GM18861 (cell line): ENCODE measurements at regions not wholly inside any gene's neighbourhood (a gene's known extent, or its start where the extent isn't known, plus 50 kb on each side); places are given as distances from the start of the nearest gene placed in this dataset.

Experiments used
- ATAC-seq: cut with Tn5 transposase; IDR thresholded peaks from one replicate; pipeline ENCODE4 v1.9.1; 2021; ENCODE audit not compliant: unreplicated experiment

DNA sequence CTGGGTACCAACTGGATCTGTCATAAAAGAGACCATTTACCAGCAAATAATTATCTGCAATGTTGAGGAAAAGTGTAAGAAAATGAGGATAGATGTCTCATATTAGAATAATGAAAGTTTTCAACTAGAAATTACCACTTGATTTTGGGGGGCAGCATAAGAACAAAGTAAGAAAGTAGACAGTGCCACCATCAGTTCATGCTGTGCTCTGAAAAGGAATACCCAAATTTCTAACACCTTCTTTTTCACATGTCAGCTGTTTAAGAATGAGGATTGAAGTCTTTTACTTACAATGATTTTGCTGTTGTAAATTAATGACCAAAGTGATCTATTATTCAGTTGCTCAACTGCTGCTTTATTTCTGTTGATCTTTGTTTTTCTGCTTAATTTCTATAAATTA, 578.3 kb downstream of the ETV1 start:
- ATAC-seq = no peak

DNA sequence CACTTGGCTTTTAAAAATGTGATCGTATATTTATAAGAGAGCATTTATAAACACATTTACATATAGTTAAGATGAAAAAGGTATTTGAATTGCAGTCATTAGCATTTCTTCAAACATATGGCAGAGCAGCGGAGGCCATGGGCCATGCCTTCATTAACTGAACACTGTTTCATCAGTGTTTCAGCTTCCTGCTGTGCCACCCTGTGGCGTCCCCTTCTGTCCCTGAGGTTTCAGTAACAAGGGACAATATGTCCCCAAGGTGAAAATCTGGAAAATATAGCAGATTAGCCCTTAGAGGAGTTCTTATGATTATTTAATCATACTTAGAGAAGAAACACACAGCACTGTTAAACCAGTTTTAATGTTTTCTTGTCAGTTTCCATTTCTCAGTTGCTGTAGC, 577.8 kb downstream of the ETV1 start:
- ATAC-seq = no peak

DNA sequence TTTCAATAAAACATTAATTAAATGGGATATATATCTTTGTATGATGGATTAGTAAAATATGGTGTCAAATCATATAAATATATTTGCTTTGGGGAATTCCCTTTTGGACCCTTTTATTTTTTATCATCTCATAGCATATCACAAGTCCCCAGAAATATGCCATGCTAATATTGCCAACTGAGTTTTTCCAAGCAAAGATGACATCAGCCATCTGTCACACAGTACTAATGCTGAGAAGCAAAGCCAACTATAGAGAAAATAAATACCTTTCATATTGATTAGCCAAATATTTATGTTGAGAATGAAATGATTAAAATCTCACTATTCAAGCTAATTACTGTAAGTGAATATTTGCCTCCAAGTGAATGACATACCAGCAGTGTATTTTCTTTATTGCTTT, 575.3 kb downstream of the ETV1 start:
- ATAC-seq = no peak

DNA sequence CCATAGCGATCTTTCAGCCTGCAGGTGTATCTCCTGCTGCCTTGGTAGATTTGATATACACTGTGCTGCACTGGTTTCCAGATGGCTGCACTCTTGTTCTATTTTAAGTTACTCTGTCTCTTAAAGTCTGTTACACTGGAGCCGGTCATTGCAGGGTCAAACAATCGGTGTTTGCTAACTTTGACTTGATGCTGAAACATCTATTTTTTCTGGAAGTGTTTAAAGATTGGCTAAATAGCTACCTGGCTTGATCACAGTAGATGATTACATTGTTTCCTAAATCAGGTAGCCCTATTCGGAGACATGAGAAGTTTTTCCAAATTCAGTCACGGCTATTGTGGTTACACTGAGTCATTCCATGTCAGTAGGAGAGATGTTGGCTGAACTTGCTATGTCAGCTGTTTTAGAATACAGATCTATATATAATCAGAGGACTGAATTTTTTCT, 574.8 kb downstream of the ETV1 start:
- no peak for ATAC-seq

DNA sequence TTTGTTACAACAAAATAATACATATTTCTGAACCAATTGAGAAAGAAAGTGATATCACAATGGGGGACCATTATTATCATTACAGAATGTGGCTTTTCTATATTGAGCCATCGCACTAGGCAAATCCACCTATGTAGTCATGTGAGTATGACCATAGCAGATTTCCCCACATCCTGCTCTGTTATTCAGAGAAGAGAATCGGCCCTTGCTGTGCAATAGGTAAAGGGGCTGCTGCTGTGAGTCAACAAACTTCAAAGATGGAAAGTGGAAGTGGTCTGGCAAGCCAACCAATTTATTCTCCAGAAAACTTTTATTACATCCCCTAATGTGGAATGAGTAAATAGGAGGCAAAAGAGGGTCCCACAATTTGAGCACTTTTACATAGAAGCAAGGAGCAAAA, 573.4 kb downstream of the ETV1 start:
- no peak for ATAC-seq

DNA sequence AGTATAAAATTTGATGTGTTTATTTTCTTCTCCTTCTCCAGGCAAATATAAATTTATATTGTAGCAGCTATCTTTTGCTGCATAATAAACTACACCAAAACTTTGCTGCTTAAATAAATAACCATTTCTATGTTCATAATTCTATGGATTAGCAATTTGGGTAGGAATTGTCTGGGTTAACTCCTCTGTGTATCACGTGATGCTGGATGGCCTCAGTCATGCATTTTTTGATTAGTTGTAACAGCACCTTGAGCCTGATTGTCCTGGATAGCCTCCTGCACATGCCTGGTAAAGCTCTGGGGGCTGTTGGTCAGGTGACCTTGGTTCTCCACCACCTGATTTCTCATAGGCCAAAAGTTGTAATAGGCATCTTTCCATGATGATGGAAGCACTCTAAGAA, 572.9 kb downstream of the ETV1 start:
- ATAC-seq = no peak

DNA sequence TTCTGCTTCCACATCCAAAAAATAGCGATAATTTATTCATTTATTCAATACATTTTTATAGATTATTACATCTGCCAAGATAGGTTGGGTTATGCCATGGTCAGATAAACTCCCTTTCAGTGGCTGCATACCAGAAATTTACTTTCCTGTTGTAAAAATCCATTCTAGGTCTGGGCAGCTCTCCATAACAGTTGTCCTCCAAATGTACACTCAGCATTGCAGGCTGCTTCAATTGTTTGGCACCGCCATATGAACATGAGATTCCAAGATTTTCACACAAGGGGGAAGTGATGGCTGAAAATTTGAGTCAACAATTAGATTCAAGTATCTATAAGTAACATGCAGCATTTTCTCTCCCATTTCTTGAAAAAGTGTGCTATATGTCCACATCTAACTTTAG, 568.7 kb downstream of the ETV1 start:
- ATAC-seq = no peak

DNA sequence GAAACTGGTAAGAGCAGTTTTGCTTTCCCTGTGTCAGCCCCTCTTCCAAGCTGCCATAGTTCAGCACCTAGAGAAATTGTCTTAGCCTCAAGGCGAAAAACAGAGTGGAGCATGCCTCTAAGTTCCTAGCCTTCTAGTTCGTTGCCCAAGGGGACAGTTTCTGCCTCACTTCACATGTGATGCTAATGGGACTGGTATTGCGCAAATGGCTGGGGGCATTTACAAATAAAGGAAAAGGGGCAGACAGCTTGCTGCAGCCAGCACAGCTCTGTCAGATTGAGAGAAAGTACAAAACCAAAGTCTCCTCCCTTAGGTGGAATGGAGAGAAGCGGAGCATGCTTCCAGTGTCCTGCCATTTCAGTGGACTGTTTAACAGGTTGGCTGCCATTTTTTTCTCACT, 567.7 kb downstream of the ETV1 start:
- ATAC-seq = no peak

DNA sequence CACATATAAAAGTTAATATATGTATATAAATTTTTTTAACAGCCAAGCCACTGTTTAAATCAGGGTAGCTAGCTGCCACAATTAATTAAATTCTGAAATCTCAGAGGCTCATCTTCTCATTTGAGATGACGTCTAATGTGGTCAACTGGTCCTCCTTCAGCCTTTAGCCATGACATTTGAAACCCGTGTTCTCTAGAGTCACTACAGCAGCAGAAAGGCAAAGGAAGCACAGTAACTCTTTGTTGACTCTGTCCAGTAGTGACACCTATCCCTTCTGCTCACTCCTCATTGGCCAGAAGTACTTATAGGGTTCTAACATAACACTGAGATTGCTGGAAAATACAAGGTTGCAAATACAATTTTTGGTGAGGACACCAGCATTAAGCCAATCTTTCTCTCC, 555.5 kb downstream of the ETV1 start:
- ATAC-seq = no peak

DNA sequence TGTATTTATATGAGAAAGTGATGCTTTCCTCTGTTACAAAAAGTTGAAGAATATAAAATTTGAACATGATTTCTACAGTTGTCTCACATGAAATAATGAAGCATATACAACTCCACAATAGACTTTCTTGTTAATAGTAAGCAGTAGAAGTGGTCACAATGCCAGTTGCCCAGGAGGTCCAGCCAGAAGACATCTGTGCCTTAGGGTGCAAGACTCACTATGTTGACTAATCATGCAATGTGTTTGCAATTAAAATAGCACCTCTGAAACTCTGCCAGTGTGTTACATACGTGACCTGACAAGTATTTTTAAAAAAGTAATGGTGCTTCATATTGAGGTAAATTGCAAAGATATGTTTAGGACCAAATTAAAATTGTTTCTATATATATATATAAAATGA, 547.2 kb downstream of the ETV1 start:
- no peak for ATAC-seq

DNA sequence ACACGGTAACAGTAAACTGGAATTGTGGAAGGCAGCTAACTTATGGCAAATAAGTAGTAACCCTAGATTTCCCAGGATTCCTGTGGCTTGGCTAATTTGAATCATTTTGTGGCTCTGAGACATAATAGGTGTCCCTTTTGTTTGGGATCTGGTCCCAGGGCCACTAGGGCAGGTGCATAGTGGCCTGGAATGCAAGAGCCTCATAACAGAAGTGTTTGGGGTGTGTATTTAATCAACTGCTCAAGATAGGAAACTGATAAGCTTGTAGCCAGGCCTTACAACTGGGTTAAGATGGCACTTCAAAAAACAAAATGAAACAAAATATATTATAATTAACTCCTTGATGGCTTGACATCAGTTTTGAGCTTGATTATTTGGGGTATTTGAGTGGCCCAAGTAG, 541.8 kb downstream of the ETV1 start:
- no peak for ATAC-seq

DNA sequence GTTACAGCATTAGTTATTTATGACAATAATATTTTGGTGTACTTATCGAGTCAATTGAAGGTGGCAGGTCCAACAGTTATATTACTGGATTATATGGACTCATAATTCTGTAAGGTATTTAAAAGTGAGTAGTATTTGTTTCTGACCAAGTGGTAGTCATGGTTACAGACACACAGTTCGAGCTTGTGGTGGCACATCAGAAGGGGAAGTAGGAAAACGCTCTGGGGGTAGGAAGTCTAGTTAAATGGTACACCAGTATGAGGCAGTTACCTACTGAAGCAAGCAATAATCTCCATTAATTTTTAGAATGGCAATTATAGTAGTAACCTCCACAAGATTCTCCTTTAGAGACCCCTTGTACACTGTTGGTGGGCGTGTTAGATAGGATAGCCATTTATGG, 541.2 kb downstream of the ETV1 start:
- no peak for ATAC-seq

DNA sequence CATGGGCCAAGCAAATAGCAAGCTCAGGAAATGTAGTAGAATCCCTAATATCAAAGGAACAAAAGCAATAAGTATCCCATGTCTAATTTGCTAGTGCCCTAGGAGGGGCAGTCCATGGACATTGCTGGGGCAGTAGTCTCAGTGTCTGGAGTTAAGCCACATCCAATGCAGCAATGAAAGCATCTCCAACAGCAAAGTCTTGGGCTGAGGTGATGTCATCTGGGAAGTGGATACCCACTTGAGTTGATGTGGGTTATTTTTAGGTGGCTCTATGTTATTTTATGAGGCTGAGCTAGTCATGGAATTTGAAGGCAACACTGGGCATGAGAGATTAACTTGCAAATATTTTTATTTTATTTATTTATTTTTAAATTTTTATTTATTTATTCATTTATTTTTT, 540.0 kb downstream of the ETV1 start:
- no peak for ATAC-seq

DNA sequence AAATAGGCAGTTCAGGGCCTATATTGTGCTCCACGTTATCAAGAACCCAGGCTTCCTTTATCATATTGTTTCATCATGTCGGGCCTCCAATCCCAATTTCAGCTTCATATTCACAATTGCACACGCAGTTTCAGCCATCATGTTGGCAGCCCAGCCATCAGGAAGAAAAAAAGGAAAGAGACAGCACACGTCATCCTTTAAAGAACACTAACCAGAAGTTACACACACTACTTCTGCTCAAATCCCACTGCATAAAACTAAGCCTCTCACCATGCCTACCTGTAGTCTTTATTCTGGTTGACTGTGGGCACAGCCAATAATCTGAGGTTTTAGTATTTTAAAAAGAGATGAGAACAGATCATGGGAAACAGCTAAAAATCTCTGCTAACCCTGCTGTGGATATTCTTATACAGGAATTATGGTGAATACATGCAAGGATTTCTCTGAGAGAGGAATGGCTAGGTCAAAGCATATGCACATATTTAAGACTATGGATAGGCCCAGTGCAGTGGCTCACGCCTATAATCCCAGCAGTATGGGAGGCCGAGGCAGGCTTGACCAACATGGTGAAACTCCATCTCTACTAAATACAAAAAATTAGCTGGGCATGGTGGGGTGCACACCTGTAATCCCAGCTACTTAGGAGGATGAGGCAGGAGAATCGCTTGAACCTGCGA, 534.4 kb downstream of the ETV1 start:
- ATAC-seq = no peak

DNA sequence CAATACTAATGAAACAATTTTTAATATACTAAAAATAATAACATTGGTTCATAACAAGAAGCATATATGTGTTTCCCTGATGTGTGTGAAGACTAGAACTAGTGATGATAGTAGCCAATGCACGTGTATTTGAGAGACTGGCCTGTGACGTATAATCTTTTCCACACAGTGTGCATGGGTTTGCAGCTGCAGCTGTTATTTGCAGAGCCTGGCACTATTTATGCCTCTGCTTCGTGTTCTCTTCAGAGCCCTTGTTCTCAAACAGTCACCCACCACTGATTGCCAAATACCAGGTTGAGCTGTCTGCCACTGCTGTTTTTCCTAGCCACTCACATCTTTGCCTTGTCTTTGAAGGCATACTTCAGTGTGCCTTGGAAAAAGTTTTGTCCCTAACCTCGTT, 531.7 kb downstream of the ETV1 start:
- no peak for ATAC-seq

DNA sequence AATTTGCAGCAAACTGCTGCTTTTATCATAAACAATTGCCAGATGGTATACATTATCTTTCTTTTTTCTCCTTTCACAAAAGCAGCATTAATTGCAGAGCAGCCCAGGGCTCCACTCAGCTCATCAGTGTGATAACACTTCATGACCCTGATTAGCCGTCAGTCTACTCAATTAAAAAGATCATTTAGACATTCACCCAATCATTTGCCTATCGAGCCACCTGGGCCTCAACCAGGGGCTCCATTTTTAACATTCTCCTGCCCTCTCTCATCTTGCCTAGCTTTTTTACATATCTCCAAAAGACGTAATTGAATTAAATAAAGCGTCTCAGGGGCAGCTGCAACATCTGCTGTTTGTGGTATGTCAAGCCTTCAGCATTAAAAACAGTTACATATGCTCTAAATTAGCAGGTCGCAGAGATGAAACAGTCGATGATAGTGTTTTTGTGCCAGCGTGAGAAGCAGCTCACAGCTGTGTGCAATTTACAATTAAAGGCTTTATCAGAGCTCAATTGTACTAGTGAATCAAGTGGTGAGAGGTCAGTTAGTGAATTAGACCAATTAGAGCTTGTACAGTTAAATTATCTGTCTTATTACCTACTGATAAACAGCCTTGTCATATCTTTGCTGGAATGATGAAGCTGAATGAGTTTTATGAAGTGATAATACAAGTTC, 522.5 kb downstream of the ETV1 start:
- ATAC-seq = no peak

DNA sequence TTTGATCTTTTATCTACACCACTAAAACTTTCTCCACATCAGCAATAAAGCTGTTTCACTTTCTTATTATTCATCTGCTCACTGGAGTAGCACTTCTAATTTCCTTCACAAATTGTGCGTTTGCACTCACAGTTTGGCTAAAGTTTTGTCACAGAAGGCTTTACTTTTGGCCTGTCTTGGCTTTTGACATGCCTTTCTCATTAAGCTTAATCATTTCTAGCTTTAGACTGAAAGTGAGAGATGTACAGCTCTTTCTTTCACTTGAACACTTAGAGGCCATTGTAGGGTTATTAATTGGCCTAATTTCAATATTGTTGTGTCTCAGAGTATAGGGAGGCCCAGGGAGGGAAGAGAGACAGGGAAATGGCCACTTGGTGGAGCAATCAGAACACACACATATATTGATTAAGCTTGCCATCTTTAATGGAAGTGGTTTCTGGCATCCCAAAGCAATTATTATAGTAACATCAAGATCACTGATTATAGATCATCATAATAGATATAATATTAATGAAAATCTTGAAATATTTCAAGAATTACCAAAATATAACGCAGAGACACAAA, 512.5 kb downstream of the ETV1 start:
- no peak for ATAC-seq

DNA sequence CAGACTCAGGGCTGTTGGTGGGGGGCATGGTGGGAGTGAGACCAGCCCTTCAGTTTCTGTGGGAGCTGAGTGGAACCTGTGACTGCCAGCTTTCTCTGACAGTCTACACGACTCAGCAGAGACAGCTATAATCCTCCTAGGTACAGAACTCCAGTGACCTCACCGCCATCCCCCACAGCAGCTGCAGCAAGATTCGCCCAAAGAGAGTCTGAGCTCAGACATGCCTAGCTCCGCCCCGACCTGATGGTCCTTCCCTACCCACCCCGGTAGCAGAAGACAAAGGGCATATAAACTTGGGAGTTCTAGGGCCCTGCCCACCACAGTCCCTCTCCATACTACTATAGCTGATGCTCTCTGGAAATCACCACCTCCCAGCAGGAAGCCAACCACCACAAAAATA, 500.1 kb downstream of the ETV1 start:
- ATAC-seq = no peak

DNA sequence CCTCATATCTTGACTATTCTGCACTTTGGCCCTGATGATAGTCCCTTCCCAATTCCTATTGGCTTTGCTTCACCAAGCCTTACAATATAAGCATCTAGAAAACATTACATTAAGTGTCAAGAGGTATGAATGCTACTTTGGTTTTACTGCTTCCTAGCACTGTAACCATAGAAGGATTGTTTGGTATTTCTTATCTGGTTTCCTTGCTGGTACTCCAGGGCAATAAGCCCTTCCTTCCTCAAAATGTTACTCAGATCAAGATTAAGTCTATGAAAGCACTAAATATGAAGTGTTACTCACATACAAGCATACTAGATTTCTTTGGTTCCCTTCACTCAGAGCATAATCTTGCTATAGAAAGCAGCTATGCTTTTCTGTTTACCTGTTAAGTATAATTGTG, 492.5 kb downstream of the ETV1 start:
- ATAC-seq = no peak

DNA sequence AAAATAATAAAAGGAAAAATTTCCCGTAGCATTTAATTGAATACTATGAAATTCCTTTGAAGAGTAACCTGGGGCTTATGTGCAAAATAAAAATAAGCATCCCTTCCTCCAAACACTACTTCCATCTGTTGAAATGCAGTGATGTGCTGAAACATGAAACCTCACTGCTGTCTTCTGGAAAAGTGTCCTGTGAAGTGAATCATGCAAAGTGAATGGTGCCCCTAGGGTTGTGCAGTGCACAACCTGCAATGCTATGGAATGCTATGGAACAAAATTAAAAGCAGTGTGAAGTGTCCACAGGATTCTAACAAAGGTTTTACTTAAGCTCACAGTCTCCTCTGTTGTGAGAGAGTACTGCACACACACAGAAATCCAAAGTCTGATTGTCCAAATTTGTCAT, 480.9 kb downstream of the ETV1 start:
- no peak for ATAC-seq

DNA sequence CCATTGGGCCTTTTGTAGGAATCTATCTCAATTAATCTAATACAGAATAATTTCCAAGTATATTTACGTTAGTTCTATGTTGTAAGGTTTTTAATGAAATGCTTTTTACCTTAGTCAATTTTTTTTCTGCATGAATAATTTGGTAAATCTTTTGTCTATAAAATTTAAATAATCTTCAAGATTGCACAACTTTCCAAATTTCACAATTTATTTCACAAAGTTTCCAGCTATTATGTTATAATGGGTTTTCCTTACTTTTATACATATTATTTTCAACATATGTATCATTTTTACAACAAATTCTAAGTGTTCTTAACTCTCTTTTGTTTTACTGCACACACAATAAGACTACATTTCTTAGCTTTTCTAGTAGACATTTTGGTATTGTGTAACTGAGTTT, 470.7 kb downstream of the ETV1 start:
- ATAC-seq = no peak

DNA sequence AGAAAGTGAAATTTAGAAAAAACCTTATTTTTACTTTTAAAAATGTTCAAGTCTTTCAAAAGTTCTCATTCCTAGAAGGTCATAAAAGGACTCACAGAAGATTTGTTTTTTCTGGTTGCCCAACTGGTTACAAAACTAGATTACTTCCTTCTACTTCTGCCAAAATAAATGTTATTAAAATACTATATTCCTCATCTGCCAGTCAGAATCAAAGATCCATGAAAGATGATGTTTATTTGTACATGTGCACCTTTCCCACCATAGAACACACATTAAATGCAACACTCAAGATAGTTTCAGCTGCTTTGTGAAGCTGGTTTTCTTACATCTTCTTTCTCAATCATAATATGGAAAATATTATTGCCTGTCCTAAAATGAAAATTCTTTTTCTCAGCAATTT, 465.4 kb downstream of the ETV1 start:
- no peak for ATAC-seq
